Activated CD8-positive, alpha-beta T cell treated with anti-CD3 and anti-CD28 coated beads, Interleukin-2, amount 10 ng/mL, durations not matched to agents 7 days and 5 days (primary cell): ENCODE measurements at regions not wholly inside any gene's neighbourhood (a gene's known extent, or its start where the extent isn't known, plus 50 kb on each side); places are given as distances from the start of the nearest gene placed in this dataset.

ENCODE experiments used
- ATAC-seq: fragments of 150-1000 bp; cut with Tn5 transposase; one replicate; pipeline ENCODE4 v1.10.0; 2021; ENCODE audit warnings: moderate library complexity
- CTCF ChIA-PET: fragments of 350-600 bp; sonication (Branson Sonifier 250); formaldehyde crosslinking; loops from one replicate; lab custom pipeline; 2021; ENCODE audit warnings: antibody characterized with exemption; lab: Charles Lee
- POLR2A ChIA-PET: fragments of 350-600 bp; sonication (Branson Sonifier 250); formaldehyde crosslinking; loops from one replicate; lab custom pipeline; 2021; ENCODE audit warnings: antibody characterized with exemption; lab: Charles Lee
- DNase-seq: peaks from one replicate; pipeline ENCODE4 v3.0.0-alpha.2; 2020
- H3K27ac Mint-ChIP-seq: one replicate; pipeline ENCODE4 v1.8.0; 2021; ENCODE audit warnings: mild to moderate bottlenecking, mixed read lengths
- H3K27me3 Mint-ChIP-seq: one replicate; pipeline ENCODE4 v1.8.0; 2021; ENCODE audit warnings: low read depth, mixed read lengths
- H3K36me3 Mint-ChIP-seq: one replicate; pipeline ENCODE4 v1.8.0; 2021; ENCODE audit warnings: low read depth, mixed read lengths
- H3K4me1 Mint-ChIP-seq: one replicate; pipeline ENCODE4 v1.8.0; 2021; ENCODE audit warnings: low read depth, mixed read lengths
- H3K4me3 Mint-ChIP-seq: one replicate; pipeline ENCODE4 v1.8.0; 2021; ENCODE audit warnings: mild to moderate bottlenecking, mixed read lengths
- H3K9me3 Mint-ChIP-seq: one replicate; pipeline ENCODE4 v1.8.0; 2022; ENCODE audit warnings: mixed read lengths; ENCODE audit not compliant: insufficient read depth

DNA sequence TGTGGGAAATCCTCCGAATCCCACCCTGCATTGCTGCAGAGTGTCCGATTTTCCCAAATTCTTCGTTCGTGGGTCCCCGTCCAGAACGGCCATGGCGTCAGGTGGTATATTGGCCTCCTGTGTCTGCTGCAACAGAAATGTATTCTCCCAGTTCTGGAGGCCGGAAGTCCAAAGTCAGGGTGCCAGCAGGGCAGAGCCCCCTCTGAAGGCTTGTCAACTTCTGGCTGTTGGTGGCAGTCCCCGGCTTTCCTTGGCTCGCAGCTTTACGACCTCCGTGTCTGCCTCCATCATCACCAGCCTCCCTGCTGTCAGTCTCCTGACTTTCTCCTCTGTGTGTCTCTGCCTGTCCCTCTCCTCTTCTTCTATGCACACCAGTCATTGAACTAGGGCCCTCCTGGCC is 142.1 kb upstream of the FOXF1 start:
- Mint-ChIP-seq H3K4me1 (no peaks in the 10 kb centered on the region), H3K9me3 (no peaks in the 10 kb centered on the region), H3K36me3 (no peaks in the 10 kb centered on the region), H3K27ac (no peak overlapping the region), H3K27me3 (peaks cover 12% of the 10 kb centered on the region), H3K4me3 (no peak overlapping the region)
- ATAC-seq (no peak), DNase-seq (no peak)
- ChIA-PET CTCF (no interaction called here), POLR2A (no interaction called here)

DNA sequence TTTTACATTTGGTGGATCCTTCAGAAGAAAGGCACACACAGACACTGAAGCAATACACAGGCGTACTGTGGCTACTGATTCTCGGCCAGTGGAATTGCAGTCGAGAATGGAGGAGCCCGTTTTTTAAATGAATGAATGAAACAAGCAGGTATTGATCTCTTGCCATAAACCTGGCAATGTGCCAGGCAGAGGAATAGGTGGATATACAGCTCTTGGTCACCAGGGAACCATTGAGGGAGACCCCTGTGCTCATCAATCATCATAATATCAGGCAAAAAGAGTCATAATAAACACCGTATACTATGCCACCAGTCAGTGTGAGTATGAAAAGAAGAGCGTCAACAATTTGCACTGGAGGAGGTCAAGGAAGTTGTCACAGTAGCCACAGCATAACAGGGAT is 140.3 kb upstream of the FOXF1 start:
- DNase-seq, result no peak
- no peaks in the 10 kb centered on the region for H3K9me3 Mint-ChIP-seq
- peaks cover 9% of the 10 kb centered on the region for H3K27me3 Mint-ChIP-seq
- H3K4me1 Mint-ChIP-seq, result no peaks in the 10 kb centered on the region
- H3K36me3 Mint-ChIP-seq, result no peaks in the 10 kb centered on the region
- no peak overlapping the region for H3K4me3 Mint-ChIP-seq
- POLR2A ChIA-PET, result no interaction called here
- no peak for ATAC-seq
- CTCF ChIA-PET, result no interaction called here
- H3K27ac Mint-ChIP-seq, result no peak overlapping the region

DNA sequence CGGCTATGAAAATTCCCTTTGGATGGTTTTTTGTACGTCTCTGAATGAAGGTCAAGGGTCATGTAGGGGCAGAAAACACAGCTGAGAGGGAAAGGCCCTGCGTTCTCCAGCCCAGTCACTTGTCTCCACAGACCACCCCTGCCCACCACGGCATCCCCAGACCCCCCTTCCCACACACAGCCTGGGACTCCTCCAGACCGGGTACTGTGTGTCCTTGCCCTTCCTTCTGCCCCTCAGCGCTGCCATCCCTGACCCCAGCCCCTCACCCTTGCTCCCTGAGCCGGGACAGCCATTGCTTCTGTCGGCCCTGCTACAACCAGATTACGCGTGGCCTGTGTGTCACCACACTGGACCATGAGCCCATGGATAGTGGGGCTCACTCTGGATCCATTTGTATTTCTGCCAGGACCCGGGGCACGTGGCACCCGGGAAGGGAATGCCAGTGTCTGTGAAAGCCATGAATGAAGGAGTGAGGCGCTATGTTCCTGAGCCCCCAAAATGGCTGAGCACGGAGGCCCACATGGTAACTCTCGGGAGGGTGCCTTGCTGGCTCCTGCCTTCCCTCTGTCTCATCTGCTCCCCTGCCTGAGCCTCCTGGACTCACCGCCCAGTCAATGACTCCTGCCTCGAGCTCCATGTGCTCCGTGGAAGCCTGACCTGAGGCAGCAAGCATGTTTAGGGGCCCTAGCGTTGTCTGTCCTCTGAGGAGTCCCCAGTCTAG is 139.1 kb upstream of the FOXF1 start:
- peaks cover 9% of the 10 kb centered on the region for H3K27me3 Mint-ChIP-seq
- ATAC-seq (no peak), DNase-seq (no peak)
- H3K36me3 Mint-ChIP-seq, result no peaks in the 10 kb centered on the region
- ChIA-PET CTCF (no interaction called here), POLR2A (no interaction called here)
- H3K9me3 Mint-ChIP-seq, result no peaks in the 10 kb centered on the region
- no peak overlapping the region for H3K4me3 Mint-ChIP-seq
- no peaks in the 10 kb centered on the region for H3K4me1 Mint-ChIP-seq
- no peak overlapping the region for H3K27ac Mint-ChIP-seq

DNA sequence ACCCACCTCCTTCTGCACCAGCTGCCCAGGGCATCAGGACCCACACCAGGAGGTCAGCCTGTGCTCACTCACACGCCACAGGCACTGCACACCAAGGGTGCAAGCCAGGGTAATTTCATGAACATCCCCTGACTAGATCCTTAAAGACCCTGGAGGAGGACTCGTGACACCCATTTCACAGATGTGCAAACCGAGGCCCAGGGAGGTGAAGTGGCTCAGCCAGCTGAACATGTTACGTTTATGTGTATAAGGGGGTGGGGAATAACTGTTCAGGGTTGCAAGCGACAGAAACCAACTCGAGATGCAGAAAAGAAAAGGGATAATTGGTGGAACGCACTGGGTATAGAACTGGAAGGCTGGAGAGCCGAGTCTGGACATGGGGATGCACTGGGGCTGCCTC is 138.1 kb upstream of the FOXF1 start:
- Mint-ChIP-seq H3K4me3 (no peak overlapping the region), H3K27me3 (peaks cover 5% of the 10 kb centered on the region), H3K4me1 (no peaks in the 10 kb centered on the region), H3K27ac (no peak overlapping the region), H3K9me3 (no peaks in the 10 kb centered on the region), H3K36me3 (no peaks in the 10 kb centered on the region)
- no peak for ATAC-seq
- POLR2A ChIA-PET, result no interaction called here
- CTCF ChIA-PET, result no interaction called here
- no peak for DNase-seq

DNA sequence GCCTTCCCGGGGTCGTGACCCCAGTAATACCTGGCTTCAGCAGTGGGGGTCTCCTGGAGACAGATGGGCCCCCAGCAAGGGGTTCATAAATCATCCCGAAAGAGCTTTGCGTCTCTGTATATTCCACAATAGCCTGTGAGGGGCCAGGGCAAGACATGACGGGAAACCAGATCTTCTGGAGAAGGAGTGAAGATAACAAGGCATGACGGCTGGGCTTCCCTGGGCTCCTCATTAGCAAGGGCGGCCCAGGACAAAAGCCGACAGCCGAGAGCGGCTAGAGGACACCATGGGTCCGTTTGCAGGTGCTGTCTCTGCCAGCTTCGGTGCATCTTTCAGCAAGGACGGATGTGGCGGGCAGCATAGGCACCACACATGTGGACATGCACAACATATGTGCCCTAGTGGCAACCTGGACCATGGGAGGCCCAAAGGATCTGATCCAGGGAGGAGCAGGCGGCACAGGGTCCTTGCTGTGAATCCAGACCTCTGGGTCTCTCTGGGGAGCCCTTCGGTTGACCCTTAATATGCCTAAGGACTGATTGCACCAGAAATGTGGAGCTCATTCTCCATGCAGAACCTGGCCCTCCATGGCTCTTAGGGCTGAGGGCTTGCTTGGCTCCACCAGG is 136.9 kb upstream of the FOXF1 start:
- no peaks in the 10 kb centered on the region for H3K36me3 Mint-ChIP-seq
- DNase-seq, result no peak
- no peak overlapping the region for H3K27ac Mint-ChIP-seq
- POLR2A ChIA-PET, result no interaction called here
- ATAC-seq, result no peak
- H3K27me3 Mint-ChIP-seq, result no peaks in the 10 kb centered on the region
- CTCF ChIA-PET, result no interaction called here
- no peak overlapping the region for H3K4me3 Mint-ChIP-seq
- H3K9me3 Mint-ChIP-seq, result no peaks in the 10 kb centered on the region
- no peaks in the 10 kb centered on the region for H3K4me1 Mint-ChIP-seq

DNA sequence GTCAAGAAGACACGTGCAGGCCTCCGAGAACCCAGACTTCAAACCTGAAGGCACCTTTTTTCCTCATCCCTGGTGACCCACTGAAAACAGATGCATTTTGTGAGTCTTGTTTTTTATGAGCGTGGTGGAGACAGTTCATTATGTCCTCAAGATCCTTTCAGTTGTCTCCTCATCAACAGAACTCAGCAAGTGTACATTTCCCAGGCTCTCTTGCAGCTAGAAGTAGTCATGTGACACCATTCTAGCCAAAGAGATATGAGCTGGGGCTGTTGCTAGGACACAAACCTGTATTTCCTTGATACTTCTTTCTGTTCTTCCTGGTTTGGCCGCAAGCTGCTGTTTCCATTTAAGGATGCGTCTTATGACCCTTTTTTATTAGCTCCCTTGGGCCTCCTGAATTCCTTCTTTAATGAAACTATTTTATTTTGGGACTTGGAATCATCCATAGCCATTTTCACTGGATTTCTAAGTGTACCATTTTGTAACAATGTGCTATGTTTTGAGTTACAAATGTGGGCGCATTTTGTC is 135.7 kb upstream of the FOXF1 start:
- H3K27me3 Mint-ChIP-seq, result no peaks in the 10 kb centered on the region

DNA sequence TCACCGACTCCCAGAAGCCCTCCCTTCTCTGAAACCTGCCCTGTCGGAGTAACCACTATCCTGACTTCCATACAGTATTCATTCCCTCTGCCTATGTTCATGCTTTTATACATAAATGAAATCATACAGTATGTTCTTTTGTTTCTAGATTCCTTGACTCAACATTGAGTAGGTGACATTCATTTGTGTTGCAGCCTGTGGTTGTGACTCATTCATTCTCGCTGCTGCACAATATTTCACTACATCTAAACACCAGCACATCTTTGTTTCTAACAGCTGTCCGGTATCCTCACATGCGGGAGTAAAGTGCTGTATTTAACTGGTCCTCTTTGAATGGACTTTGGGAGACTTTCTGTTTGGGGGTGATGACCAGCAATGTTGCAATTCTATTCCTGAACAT is 135.0 kb upstream of the FOXF1 start:
- no peaks in the 10 kb centered on the region for H3K27me3 Mint-ChIP-seq
- no peak for DNase-seq
- ATAC-seq, result no peak
- H3K36me3 Mint-ChIP-seq, result no peaks in the 10 kb centered on the region
- CTCF ChIA-PET, result no interaction called here
- no peak overlapping the region for H3K27ac Mint-ChIP-seq
- POLR2A ChIA-PET, result no interaction called here
- no peak overlapping the region for H3K4me3 Mint-ChIP-seq
- H3K4me1 Mint-ChIP-seq, result no peaks in the 10 kb centered on the region
- no peaks in the 10 kb centered on the region for H3K9me3 Mint-ChIP-seq

More for the DNA sequence above, 135.7 kb upstream of the FOXF1 start:
- H3K9me3 Mint-ChIP-seq, result no peaks in the 10 kb centered on the region
- ChIA-PET POLR2A (no interaction called here), CTCF (no interaction called here)
- no peak overlapping the region for H3K27ac Mint-ChIP-seq
- no peaks in the 10 kb centered on the region for H3K4me1 Mint-ChIP-seq
- H3K4me3 Mint-ChIP-seq, result no peak overlapping the region
- no peak for ATAC-seq
- no peak for DNase-seq
- H3K36me3 Mint-ChIP-seq, result no peaks in the 10 kb centered on the region

DNA sequence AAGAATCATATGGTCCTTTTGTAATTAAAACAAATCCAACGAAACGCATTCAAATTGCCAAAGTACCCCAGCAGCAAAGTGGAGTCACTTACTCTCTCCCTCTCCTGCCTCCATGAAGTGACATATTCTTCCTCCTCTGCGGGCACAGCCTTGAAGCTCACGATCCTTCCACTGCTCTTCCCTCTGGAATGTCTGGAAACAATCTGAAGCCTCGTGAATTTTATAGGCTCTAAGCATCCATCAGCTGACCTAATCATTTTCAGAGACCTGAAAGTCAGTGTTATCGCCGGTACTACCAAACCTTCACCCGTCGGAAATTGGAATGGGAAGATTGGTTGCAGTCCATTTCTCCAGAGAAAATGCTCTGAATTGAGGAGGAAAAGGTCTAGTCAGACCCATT is 134.5 kb upstream of the FOXF1 start:
- CTCF ChIA-PET, result no interaction called here
- DNase-seq, result no peak
- ATAC-seq, result no peak
- H3K27me3 Mint-ChIP-seq, result no peaks in the 10 kb centered on the region
- no peaks in the 10 kb centered on the region for H3K4me1 Mint-ChIP-seq
- H3K4me3 Mint-ChIP-seq, result no peak overlapping the region
- H3K9me3 Mint-ChIP-seq, result no peaks in the 10 kb centered on the region
- POLR2A ChIA-PET, result no interaction called here
- no peak overlapping the region for H3K27ac Mint-ChIP-seq
- H3K36me3 Mint-ChIP-seq, result no peaks in the 10 kb centered on the region

DNA sequence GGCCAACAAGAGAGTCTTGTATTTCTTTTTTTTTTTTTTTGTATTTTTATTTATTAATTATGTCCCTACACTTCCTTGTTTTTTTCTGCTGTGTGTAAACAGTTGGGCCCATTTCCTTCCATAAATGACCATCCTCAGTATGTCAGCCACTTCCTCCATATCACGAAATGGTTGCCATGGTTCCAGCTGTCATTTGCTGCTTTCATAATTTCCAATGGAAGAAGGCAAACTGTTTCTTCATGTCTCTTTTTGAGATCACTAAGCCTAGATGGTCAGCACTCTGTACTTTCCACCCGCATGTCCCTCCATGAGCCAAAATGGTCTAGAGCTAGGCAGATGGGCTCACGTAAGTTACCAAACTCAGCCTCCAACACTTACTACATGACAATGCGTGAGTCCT is 133.5 kb upstream of the FOXF1 start:
- Mint-ChIP-seq H3K9me3 (no peaks in the 10 kb centered on the region), H3K27me3 (no peaks in the 10 kb centered on the region)
- POLR2A ChIA-PET, result no interaction called here

DNA sequence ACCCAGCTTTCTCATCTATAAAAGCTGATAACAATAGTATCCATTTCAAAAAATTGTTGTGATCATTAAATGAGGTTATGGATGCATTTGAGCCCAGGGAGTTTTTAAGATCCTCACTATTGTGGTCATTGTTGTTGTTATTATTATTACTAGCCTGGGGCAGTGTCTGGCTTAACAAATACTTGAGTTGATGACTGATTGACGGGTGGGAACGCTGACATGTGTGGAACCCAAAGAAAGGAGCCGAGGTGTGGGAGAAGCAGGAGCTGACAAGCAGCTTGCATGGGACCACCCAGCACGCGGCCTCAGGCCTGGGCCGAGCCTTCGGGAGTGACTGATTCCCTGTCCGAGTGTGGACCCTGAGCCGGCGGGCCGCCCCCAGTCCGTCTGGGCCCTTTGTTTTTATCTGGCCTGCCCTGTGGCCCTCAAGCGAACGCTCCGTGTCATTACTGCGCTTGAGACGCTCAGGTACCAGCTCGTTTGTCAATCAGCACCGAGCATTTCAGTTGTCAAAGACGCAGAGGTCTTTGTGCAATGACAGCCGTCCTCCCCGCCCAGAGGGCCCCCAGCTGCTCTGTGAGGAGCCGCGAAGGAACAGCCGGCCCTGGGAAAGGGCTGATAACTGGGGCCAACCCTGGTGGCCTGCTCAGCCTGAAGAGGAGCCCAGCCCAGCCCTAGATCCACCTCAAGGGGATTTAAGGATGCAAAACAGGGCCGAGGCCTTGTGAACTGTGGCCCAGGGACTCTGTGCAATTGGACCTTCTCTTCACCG is 132.9 kb upstream of the FOXF1 start:
- CTCF ChIA-PET, result no interaction called here
- Mint-ChIP-seq H3K27me3 (no peaks in the 10 kb centered on the region), H3K27ac (no peak overlapping the region), H3K4me1 (no peaks in the 10 kb centered on the region), H3K9me3 (no peaks in the 10 kb centered on the region), H3K36me3 (no peaks in the 10 kb centered on the region), H3K4me3 (no peak overlapping the region)
- DNase-seq, result no peak
- POLR2A ChIA-PET, result no interaction called here
- no peak for ATAC-seq

More for the DNA sequence above, 133.5 kb upstream of the FOXF1 start:
- DNase-seq (no peak), ATAC-seq (no peak)
- Mint-ChIP-seq H3K27ac (no peak overlapping the region), H3K36me3 (no peaks in the 10 kb centered on the region), H3K4me1 (no peaks in the 10 kb centered on the region), H3K4me3 (no peak overlapping the region)
- CTCF ChIA-PET, result no interaction called here

DNA sequence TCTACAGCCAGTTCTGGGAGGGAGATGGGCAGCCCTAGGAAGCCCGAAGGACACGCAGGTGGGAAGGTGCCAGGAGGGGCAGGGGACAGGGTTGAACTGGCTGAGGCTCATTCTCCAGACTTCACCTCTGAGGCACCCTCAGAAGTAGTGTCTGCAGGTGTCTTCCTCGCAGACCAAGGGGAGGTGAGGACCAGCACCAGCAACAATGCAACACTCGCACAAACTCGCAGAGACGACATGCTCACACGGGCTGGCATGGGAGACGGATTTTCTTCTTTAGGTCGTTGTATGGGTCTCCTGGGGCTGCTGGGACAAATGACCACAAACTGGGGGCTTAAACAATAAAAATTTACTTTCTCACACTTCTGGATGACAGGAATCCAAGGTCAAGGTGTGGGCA is 132.2 kb upstream of the FOXF1 start:
- Mint-ChIP-seq H3K9me3 (no peaks in the 10 kb centered on the region), H3K4me1 (no peaks in the 10 kb centered on the region), H3K4me3 (no peak overlapping the region), H3K27me3 (no peaks in the 10 kb centered on the region), H3K27ac (no peak overlapping the region), H3K36me3 (no peaks in the 10 kb centered on the region)
- DNase-seq (no peak), ATAC-seq (no peak)
- CTCF ChIA-PET, result no interaction called here
- POLR2A ChIA-PET, result no interaction called here

DNA sequence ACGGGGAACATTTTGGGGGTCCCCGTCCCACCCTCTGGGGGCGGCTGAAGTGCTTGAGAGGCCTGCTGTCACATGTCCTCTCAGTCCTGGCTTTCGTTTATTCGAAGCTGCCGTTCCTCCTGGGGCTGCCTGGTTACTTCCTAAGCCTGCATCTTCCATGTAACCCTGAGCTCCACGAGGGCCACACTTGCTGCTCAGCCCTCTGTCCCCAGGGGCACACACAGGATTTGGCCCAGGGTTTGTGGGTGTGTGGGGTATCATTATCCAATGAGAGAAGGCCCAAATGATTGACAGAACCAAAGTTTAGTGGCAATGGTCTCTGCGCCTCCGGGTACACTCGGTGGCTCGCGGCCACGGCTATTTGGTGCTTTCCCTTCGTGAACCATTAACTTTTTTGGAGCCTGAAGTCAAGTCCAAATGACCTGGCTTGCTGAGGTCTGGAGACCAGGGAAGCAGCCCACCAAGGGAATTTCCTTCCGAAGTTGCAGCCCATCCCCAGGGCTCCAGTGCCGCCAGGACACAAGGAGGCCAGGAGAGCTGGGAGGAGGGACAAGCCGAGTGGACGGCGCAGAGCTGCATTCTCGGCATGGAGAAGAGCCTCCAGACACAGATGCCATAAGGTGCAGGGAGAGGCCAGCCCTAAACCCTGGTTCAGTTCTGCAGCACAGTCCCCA is 131.4 kb upstream of the FOXF1 start:
- no peak overlapping the region for H3K27ac Mint-ChIP-seq
- CTCF ChIA-PET, result no interaction called here
- no peak for ATAC-seq
- no peak for DNase-seq
- no peaks in the 10 kb centered on the region for H3K4me1 Mint-ChIP-seq
- POLR2A ChIA-PET, result no interaction called here
- no peaks in the 10 kb centered on the region for H3K36me3 Mint-ChIP-seq
- H3K4me3 Mint-ChIP-seq, result no peak overlapping the region
- H3K9me3 Mint-ChIP-seq, result no peaks in the 10 kb centered on the region
- H3K27me3 Mint-ChIP-seq, result no peaks in the 10 kb centered on the region
